ENCODE measurements at regions not wholly inside any gene's neighbourhood (a gene's known extent, or its start where the extent isn't known, plus 50 kb on each side); places are given as distances from the start of the nearest gene placed in this dataset.

DNA sequence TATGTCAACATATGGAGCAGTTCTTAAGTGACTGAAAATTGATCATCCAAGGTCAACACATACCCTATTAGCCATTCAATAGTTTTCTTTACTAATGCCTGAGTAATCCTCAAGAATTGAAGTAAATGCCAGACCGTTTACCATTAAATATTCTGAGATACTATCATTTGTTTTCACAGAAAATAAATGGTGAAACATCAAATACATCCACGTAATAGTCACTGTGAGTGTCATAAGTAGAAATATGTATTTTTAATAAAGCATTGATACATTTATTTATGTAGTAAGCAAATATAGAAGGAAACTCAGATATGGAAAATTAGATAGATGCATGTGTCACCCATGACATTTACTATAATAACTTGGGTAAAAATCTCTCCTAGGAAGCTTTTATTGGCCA is 927.8 kb upstream of the NRXN1 start:
- H3K27ac Mint-ChIP-seq, result no peak overlapping the region
- no peak for DNase-seq
- no peaks in the 10 kb centered on the region for H3K36me3 Mint-ChIP-seq (ENCODE audit: low read depth)
- TF ChIP-seq, protein P1, sequence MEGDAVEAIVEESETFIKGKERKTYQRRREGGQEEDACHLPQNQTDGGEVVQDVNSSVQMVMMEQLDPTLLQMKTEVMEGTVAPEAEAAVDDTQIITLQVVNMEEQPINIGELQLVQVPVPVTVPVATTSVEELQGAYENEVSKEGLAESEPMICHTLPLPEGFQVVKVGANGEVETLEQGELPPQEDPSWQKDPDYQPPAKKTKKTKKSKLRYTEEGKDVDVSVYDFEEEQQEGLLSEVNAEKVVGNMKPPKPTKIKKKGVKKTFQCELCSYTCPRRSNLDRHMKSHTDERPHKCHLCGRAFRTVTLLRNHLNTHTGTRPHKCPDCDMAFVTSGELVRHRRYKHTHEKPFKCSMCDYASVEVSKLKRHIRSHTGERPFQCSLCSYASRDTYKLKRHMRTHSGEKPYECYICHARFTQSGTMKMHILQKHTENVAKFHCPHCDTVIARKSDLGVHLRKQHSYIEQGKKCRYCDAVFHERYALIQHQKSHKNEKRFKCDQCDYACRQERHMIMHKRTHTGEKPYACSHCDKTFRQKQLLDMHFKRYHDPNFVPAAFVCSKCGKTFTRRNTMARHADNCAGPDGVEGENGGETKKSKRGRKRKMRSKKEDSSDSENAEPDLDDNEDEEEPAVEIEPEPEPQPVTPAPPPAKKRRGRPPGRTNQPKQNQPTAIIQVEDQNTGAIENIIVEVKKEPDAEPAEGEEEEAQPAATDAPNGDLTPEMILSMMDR (IDR thresholded peaks at IDR 0.05), result no peak
- no peaks in the 10 kb centered on the region for H3K27me3 Mint-ChIP-seq (ENCODE audit: low read depth, poor library complexity)
- no peaks in the 10 kb centered on the region for H3K9me3 Mint-ChIP-seq
- no peak overlapping the region for H3K4me3 Mint-ChIP-seq
- H3K4me1 Mint-ChIP-seq, result no peaks in the 10 kb centered on the region

DNA sequence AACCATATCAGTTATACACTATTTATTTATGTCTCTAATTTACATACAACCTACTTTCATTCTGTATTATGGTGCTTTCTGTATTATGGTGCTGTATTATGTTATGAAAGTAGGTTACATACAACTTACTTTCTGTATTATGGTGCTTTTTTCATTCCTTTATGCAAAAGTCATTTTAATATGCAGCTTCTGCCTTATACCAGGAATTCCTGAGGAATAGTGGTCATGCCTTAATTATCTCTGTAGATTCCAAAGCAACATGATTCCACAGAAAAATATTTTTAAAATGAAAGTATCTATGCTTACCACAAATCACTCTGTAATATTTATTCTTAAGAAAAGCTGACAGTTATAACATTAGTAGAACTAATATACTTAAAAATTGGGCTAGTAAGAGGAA is 922.0 kb upstream of the NRXN1 start:
- no peaks in the 10 kb centered on the region for H3K27me3 Mint-ChIP-seq (ENCODE audit: low read depth, poor library complexity)
- H3K9me3 Mint-ChIP-seq, result peaks cover 34% of the 10 kb centered on the region
- H3K4me3 Mint-ChIP-seq, result no peak overlapping the region
- TF ChIP-seq, protein P1 (IDR thresholded peaks at IDR 0.05), result no peak
- DNase-seq, result no peak
- peaks cover 8% of the 10 kb centered on the region for H3K36me3 Mint-ChIP-seq (ENCODE audit: low read depth)
- no peak overlapping the region for H3K27ac Mint-ChIP-seq
- H3K4me1 Mint-ChIP-seq, result no peaks in the 10 kb centered on the region

DNA sequence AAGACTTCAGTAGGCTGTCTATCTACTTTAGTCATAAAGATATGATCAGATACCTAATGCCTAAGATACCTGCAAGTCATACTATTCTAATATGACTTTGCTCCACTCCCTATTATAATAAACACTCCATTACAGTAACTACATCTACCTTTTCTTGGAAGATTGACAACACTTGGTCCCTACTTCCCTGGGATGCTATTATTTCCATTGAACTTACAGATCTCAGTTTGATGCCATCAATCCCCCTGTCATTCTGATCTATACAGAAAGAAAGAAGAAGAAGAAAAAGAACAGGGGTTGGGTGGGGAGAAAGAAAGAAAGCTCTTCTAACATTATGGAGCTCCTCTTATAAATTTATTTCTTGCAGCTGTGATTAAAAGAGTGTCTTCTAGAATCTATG is 889.1 kb upstream of the NRXN1 start:
- Mint-ChIP-seq H3K4me3 (no peak overlapping the region), H3K36me3 (ENCODE audit: low read depth) (no peaks in the 10 kb centered on the region), H3K27me3 (ENCODE audit: low read depth, poor library complexity) (no peaks in the 10 kb centered on the region), H3K27ac (no peak overlapping the region), H3K9me3 (peaks cover 23% of the 10 kb centered on the region), H3K4me1 (no peaks in the 10 kb centered on the region)
- TF ChIP-seq, protein P1 (IDR thresholded peaks at IDR 0.05), result no peak
- DNase-seq, result no peak

DNA sequence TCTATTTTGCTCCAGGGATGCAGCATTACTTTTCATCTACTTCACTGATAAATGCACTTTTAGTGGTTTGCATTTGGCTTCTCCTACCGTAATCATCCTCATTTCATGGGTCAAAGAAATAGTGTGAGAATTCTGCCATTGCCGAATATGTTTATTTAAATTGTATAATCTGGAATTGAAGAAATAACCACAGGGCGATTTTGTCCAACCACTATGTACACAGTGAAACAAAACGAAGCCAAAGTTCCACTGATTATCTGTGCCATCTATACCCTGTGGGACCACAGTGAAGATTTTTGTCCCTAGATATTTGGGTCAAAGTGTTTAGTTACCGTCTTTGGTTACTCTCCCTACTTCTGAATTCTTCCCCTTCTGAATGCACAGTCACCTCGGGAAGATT is 888.6 kb upstream of the NRXN1 start:
- Mint-ChIP-seq H3K9me3 (peaks cover 26% of the 10 kb centered on the region), H3K4me1 (no peaks in the 10 kb centered on the region), H3K36me3 (ENCODE audit: low read depth) (no peaks in the 10 kb centered on the region), H3K4me3 (no peak overlapping the region), H3K27ac (no peak overlapping the region), H3K27me3 (ENCODE audit: low read depth, poor library complexity) (no peaks in the 10 kb centered on the region)
- DNase-seq, result no peak
- TF ChIP-seq, protein P1 (IDR thresholded peaks at IDR 0.05), result no peak

DNA sequence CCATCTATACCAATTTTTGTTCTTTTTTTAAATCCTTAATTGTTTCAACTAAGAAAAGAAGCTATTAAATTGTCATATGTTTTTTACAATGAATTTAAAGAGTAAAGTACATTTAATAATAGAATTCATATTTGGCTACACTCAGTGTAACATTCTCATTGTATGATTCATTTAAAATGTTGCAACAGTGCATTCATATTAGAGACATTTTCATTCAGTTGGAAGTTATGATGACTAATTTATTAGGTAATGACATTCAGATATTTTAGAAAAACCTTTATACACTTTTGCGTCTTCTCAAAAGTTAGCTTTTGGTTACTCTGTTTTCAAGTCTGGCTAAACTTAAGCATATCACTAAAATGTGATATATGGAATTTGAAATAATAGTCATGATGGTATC is 887.5 kb upstream of the NRXN1 start:
- TF ChIP-seq, protein P1 (IDR thresholded peaks at IDR 0.05), result no peak
- Mint-ChIP-seq H3K4me3 (no peak overlapping the region), H3K36me3 (ENCODE audit: low read depth) (no peaks in the 10 kb centered on the region), H3K9me3 (peaks cover 28% of the 10 kb centered on the region), H3K27ac (no peak overlapping the region), H3K27me3 (ENCODE audit: low read depth, poor library complexity) (no peaks in the 10 kb centered on the region), H3K4me1 (no peaks in the 10 kb centered on the region)
- DNase-seq, result no peak

DNA sequence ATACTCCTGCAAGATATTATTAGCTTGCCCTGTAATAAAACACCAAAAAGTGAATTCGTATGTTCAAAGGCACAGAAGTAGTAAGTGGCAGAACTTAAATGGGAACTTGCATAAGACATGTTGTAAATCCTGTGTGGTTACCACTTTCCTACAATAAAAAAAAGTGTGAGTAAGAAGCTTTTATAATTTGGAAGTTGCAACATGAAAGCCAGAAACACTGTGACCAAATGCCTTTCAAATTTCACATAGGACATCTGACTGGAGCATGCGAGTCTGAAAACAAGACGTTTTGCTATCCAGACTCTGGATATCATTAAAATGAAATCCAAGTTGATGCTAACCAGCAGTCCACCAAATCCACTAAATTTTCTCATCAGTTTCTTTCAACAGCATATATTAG is 886.2 kb upstream of the NRXN1 start:
- no peak overlapping the region for H3K27ac Mint-ChIP-seq
- H3K4me1 Mint-ChIP-seq, result no peaks in the 10 kb centered on the region
- no peaks in the 10 kb centered on the region for H3K27me3 Mint-ChIP-seq (ENCODE audit: low read depth, poor library complexity)
- peaks cover 36% of the 10 kb centered on the region for H3K9me3 Mint-ChIP-seq
- TF ChIP-seq, protein P1 (IDR thresholded peaks at IDR 0.05), result no peak
- DNase-seq, result no peak
- no peaks in the 10 kb centered on the region for H3K36me3 Mint-ChIP-seq (ENCODE audit: low read depth)
- no peak overlapping the region for H3K4me3 Mint-ChIP-seq
